DOHH2 (cell line): ENCODE measurements at regions not wholly inside any gene's neighbourhood (a gene's known extent, or its start where the extent isn't known, plus 50 kb on each side); places are given as distances from the start of the nearest gene placed in this dataset.

ENCODE experiments used
- H3F3A ChIP-seq: fragments of 200-600 bp; sonication (generic), shearing (Covaris generic); 2 replicates; pipeline ENCODE4 v1.6.0; 2016; ENCODE audit warnings: antibody characterized with exemption, mild to moderate bottlenecking; ENCODE audit not compliant: control insufficient read depth, insufficient read depth
- H3K27ac ChIP-seq: fragments of 200-600 bp; sonication (generic); 2 replicates; pipeline ENCODE4 v1.5.1; 2014; ENCODE audit warnings: low read depth, mild to moderate bottlenecking, low read length, moderate library complexity
- H3K27me3 ChIP-seq: fragments of 200-600 bp; sonication (generic); 2 replicates; pipeline ENCODE4 v1.6.1; 2014; ENCODE audit warnings: mild to moderate bottlenecking, low read length, mixed read lengths; ENCODE audit not compliant: control insufficient read depth
- H3K36me3 ChIP-seq: fragments of 200-600 bp; sonication (generic); 2 replicates; pipeline ENCODE4 v1.6.1; 2014; ENCODE audit warnings: mild to moderate bottlenecking, low read length, moderate library complexity, mixed read lengths; ENCODE audit not compliant: control insufficient read depth
- H3K4me1 ChIP-seq: fragments of 200-600 bp; sonication (generic); 2 replicates; pipeline ENCODE4 v1.6.1; 2014; ENCODE audit warnings: mild to moderate bottlenecking, low read length, mixed read lengths; ENCODE audit not compliant: control insufficient read depth
- H3K4me2 ChIP-seq: fragments of 200-600 bp; sonication (generic); 2 replicates; pipeline ENCODE4 v1.6.0; 2014; ENCODE audit warnings: mild to moderate bottlenecking, low read length, moderate library complexity
- H3K4me3 ChIP-seq: fragments of 200-600 bp; sonication (generic); 2 replicates; pipeline ENCODE4 v1.5.1; 2014; ENCODE audit warnings: mild to moderate bottlenecking, low read length, mixed read lengths
- H3K79me2 ChIP-seq: fragments of 200-600 bp; sonication (generic); 2 replicates; pipeline ENCODE4 v1.6.1; 2014; ENCODE audit warnings: mild to moderate bottlenecking, low read length, mixed read lengths; ENCODE audit not compliant: control insufficient read depth
- H3K9me2 ChIP-seq: fragments of 200-600 bp; sonication (generic); replicated peaks from 2 replicates; pipeline ENCODE4 v1.6.1; 2014; ENCODE audit warnings: mild to moderate bottlenecking, low read length, mixed read lengths; ENCODE audit not compliant: control insufficient read depth
- H3K9me3 ChIP-seq: fragments of 200-600 bp; sonication (generic); 2 replicates; pipeline ENCODE4 v1.6.1; 2014; ENCODE audit warnings: antibody characterized with exemption, low read length, mixed read lengths; ENCODE audit not compliant: control insufficient read depth, insufficient read depth
- H4K20me1 ChIP-seq: fragments of 200-600 bp; sonication (generic); 2 replicates; pipeline ENCODE4 v1.6.0; 2014; ENCODE audit warnings: low read depth, mild to moderate bottlenecking, antibody characterized with exemption, low read length, moderate library complexity; ENCODE audit not compliant: control insufficient read depth, insufficient read depth
- CTCF ChIP-seq: fragments of 200-600 bp; sonication (generic); IDR thresholded peaks from one replicate; pipeline ENCODE4 v1.5.1; 2014; ENCODE audit warnings: antibody characterized with exemption, mild to moderate bottlenecking, low read depth, low read length; ENCODE audit not compliant: poor library complexity, severe bottlenecking
- EZH2phosphoT487 ChIP-seq: fragments of 200-600 bp; sonication (generic); IDR thresholded peaks from 2 replicates; pipeline ENCODE4 v1.6.1; 2017; ENCODE audit warnings: borderline replicate concordance, mild to moderate bottlenecking, antibody characterized with exemption, low read length, moderate library complexity, mixed read lengths

- Histone ChIP-seq H3K79me2 (no peaks in the 10 kb centered on the region), H3K4me2 (no peak overlapping the region), H3K9me2 (no peaks in the 10 kb centered on the region), H3K9me3 (no peaks in the 10 kb centered on the region), H3F3A (no peaks in the 10 kb centered on the region), H3K4me1 (no peaks in the 10 kb centered on the region), H4K20me1 (no peaks in the 10 kb centered on the region), H3K27me3 (0 out of 2 replicates have a peak, but pooled peaks cover 4% of the 10 kb centered on the region), H3K27ac (no peak overlapping the region), H3K4me3 (no peak overlapping the region), H3K36me3 (no peaks in the 10 kb centered on the region)
- TF ChIP-seq CTCF (no peak), EZH2phosphoT487 (no peak)
Observed at GRCh38 chr3:9308298-9308990, 54.4 kb upstream of the THUMPD3 start.

- TF ChIP-seq CTCF (no peak), EZH2phosphoT487 (no peak)
- Histone ChIP-seq H3K79me2 (no peaks in the 10 kb centered on the region), H3K4me1 (no peaks in the 10 kb centered on the region), H3F3A (no peaks in the 10 kb centered on the region), H3K27ac (no peak overlapping the region), H3K27me3 (0 out of 2 replicates have a peak, but pooled peaks cover 10% of the 10 kb centered on the region), H3K9me2 (no peaks in the 10 kb centered on the region), H3K4me2 (no peak overlapping the region), H3K4me3 (no peak overlapping the region), H3K36me3 (no peaks in the 10 kb centered on the region), H3K9me3 (no peaks in the 10 kb centered on the region), H4K20me1 (no peaks in the 10 kb centered on the region)
Observed at GRCh38 chr3:9310043-9310442, 52.8 kb upstream of the THUMPD3 start.

GRCh38 chr3:9311228-9311627 is 51.6 kb upstream of the THUMPD3 start:
- Histone ChIP-seq H3K4me2 (no peak overlapping the region), H3F3A (no peaks in the 10 kb centered on the region), H4K20me1 (no peaks in the 10 kb centered on the region), H3K27me3 (0 out of 2 replicates have a peak, but pooled peaks cover 12% of the 10 kb centered on the region), H3K27ac (no peak overlapping the region), H3K4me3 (no peak overlapping the region), H3K9me3 (no peaks in the 10 kb centered on the region), H3K9me2 (no peaks in the 10 kb centered on the region), H3K36me3 (no peaks in the 10 kb centered on the region), H3K79me2 (no peaks in the 10 kb centered on the region), H3K4me1 (no peaks in the 10 kb centered on the region)
- TF ChIP-seq EZH2phosphoT487: no peak
- no peak for TF ChIP-seq CTCF
